ENCODE measurements at regions not wholly inside any gene's neighbourhood (a gene's known extent, or its start where the extent isn't known, plus 50 kb on each side); places are given as distances from the start of the nearest gene placed in this dataset.

DNA sequence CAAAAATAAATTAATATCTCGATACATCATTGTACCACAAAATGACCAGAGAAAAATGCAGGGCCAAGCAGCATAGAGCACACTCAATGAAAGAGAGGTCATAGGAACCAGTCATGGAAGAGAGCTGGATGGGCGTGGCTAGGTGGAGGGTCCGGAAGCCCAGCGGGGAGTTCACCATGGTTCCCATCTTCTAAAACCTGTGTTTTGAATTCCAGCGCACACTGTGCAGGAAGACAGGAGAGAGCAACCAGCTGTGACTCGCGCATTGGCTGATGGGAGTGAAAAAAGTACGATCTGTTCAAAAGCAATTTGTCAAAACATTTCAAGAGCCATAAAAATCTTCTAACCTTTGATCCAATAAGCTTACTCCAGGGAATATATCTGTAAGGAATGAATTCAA lies 125.2 kb upstream of the NANOS1 start:
- Histone ChIP-seq H3K27me3 (ENCODE audit: insufficient read depth, low read depth, severe bottlenecking) (no peaks in the 10 kb centered on the region), H3K36me3 (no peaks in the 10 kb centered on the region), H3K4me3 (ENCODE audit: low read depth, low read length) (no peak overlapping the region), H3K9me3 (ENCODE audit: severe bottlenecking) (no peaks in the 10 kb centered on the region), H3K27ac (no peak overlapping the region)
- no peak for DNase-seq
- TF ChIP-seq, protein P1, sequence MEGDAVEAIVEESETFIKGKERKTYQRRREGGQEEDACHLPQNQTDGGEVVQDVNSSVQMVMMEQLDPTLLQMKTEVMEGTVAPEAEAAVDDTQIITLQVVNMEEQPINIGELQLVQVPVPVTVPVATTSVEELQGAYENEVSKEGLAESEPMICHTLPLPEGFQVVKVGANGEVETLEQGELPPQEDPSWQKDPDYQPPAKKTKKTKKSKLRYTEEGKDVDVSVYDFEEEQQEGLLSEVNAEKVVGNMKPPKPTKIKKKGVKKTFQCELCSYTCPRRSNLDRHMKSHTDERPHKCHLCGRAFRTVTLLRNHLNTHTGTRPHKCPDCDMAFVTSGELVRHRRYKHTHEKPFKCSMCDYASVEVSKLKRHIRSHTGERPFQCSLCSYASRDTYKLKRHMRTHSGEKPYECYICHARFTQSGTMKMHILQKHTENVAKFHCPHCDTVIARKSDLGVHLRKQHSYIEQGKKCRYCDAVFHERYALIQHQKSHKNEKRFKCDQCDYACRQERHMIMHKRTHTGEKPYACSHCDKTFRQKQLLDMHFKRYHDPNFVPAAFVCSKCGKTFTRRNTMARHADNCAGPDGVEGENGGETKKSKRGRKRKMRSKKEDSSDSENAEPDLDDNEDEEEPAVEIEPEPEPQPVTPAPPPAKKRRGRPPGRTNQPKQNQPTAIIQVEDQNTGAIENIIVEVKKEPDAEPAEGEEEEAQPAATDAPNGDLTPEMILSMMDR (IDR thresholded peaks at IDR 0.05; ENCODE audit: low read depth, low read length), result no peak

DNA sequence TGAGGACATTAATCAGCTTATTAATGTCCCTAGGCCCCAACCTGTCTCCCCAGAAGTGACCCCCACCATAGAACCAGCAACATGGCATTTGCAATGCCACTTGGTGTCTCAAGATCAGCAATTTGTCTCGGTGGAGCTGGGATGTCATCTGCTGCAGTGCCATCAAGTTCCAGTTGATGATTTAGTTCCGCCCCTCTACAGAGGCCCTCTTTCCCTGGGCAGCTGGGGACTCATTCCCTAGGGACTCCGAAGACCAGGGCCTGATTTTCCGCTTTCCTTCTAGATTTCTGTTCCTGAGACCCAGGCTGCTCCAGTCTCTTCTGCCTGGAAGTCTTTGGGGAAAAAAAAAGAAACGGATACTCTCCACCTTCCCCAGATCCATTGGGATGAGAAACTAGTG lies 122.5 kb upstream of the NANOS1 start:
- Histone ChIP-seq H3K36me3 (no peaks in the 10 kb centered on the region), H3K27ac (no peak overlapping the region), H3K27me3 (ENCODE audit: insufficient read depth, low read depth, severe bottlenecking) (no peaks in the 10 kb centered on the region), H3K9me3 (ENCODE audit: severe bottlenecking) (no peaks in the 10 kb centered on the region), H3K4me3 (ENCODE audit: low read depth, low read length) (no peak overlapping the region)
- TF ChIP-seq, protein P1 (IDR thresholded peaks at IDR 0.05; ENCODE audit: low read depth, low read length), result no peak
- no peak for DNase-seq

DNA sequence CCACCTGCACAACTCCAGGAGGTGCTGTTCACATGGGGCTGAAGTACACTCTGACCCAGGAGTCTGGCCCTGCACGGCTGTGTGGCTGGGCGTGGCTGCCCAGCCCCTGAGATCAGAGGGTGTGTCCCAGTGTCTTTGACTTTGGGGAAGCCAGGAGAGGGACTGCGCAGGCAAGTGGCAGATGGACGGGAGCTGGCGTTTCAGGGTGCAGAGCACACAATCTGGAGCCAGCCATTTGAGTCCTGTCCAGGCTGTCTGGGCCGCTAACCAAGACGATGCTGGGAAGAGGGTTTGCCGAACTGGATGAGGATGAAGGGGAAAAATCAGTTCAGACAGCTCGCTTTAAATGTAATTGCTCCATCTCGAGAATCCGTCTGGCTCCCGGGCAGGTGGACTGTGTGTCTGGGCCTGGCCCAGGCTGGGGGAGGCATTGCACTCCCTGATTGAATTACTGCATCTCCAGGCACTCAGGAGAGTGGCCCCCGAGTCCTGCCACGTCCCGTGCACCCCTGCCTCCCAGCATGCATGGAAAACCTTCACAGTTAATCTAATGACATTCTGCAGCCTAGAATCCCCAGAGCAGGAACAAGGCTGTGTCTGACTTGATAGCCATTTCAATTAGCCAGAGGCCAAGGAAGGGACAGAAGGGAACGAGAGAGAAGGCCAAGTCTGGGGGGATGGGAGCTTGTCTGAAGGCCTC lies 120.8 kb upstream of the NANOS1 start:
- Histone ChIP-seq H3K4me3 (ENCODE audit: low read depth, low read length) (no peak overlapping the region), H3K36me3 (no peaks in the 10 kb centered on the region), H3K9me3 (ENCODE audit: severe bottlenecking) (no peaks in the 10 kb centered on the region), H3K27ac (peak overlapping the region; percentile 68), H3K27me3 (ENCODE audit: insufficient read depth, low read depth, severe bottlenecking) (no peaks in the 10 kb centered on the region)
- peak; percentile 67 for DNase-seq
- TF ChIP-seq, protein P1 (IDR thresholded peaks at IDR 0.05; ENCODE audit: low read depth, low read length), result peak; percentile 15; the same call in 1 of the 2 replicates

DNA sequence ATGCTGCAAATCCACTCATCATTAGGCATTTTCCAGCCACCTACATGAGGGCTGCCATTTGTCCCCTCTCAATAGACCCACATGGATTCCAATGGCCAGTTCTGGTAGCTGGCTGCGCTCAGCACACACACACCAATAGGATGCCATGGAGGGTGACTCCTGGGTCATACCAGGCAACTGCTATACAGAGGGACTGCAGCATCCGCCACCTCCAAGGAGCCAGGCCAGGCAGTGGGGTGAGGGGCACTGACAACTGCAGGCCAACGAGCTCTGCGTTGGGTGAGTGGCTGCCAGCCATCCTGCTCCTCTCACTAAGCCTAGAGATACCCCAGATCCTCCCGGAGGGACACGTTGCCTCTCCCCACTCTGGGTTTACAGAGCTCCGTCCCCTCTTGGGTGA lies 118.8 kb upstream of the NANOS1 start:
- DNase-seq, result no peak
- H3K4me3 ChIP-seq (ENCODE audit: low read depth, low read length), result no peak overlapping the region
- H3K27ac ChIP-seq, result no peak overlapping the region
- H3K27me3 ChIP-seq (ENCODE audit: insufficient read depth, low read depth, severe bottlenecking), result no peaks in the 10 kb centered on the region
- TF ChIP-seq, protein P1 (IDR thresholded peaks at IDR 0.05; ENCODE audit: low read depth, low read length), result no peak
- H3K9me3 ChIP-seq (ENCODE audit: severe bottlenecking), result no peaks in the 10 kb centered on the region
- no peaks in the 10 kb centered on the region for H3K36me3 ChIP-seq

DNA sequence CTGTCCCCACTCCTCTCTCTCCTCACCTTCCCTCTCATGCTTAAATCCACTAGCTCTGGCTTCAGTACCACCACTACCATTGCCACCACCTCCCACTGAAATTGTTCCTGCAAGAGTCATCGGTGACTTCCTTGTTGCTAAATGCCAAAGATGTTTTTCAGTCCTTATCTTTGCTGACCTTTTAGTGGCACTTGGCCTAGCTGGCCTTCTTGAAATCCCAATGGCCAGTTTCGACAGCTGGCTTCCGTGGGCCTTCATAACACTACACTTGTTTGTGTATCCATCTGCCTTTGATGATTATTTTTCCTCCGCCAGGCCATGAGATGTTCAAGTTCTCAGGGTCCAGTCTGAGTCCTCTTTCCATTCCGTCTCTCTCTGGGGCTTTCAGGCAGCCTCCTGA lies 118.2 kb upstream of the NANOS1 start:
- Histone ChIP-seq H3K27me3 (ENCODE audit: insufficient read depth, low read depth, severe bottlenecking) (no peaks in the 10 kb centered on the region), H3K36me3 (no peaks in the 10 kb centered on the region), H3K4me3 (ENCODE audit: low read depth, low read length) (no peak overlapping the region), H3K27ac (no peak overlapping the region), H3K9me3 (ENCODE audit: severe bottlenecking) (no peaks in the 10 kb centered on the region)
- TF ChIP-seq, protein P1 (IDR thresholded peaks at IDR 0.05; ENCODE audit: low read depth, low read length), result no peak
- no peak for DNase-seq
